ENCODE measurements at regions not wholly inside any gene's neighbourhood (a gene's known extent, or its start where the extent isn't known, plus 50 kb on each side); places are given as distances from the start of the nearest gene placed in this dataset.
"Not testable (repeated sequence)": the region's sequence is repeated elsewhere in the genome, so short reads cannot be mapped to it uniquely, and the experiment has no call there.

- DNase-seq: no peak
These were observed 600.6 kb downstream of the UQCRFS1 start for GRCh38 chr19:28612275-28612769.

GRCh38 chr19:28611227-28611914 lies 601.6 kb downstream of the UQCRFS1 start:
- not testable (repeated sequence) for DNase-seq

GRCh38 chr19:28610731-28611130 lies 602.2 kb downstream of the UQCRFS1 start:
- no peak for DNase-seq

- no peak for DNase-seq
These were observed 603.0 kb downstream of the UQCRFS1 start for GRCh38 chr19:28609944-28610343.

GRCh38 chr19:28609091-28609755 lies 603.7 kb downstream of the UQCRFS1 start:
- DNase-seq: no peak

GRCh38 chr19:28608292-28608691 lies 604.7 kb downstream of the UQCRFS1 start:
- DNase-seq: no peak

- no peak for DNase-seq
These were observed 605.8 kb downstream of the UQCRFS1 start for GRCh38 chr19:28607066-28607583.

GRCh38 chr19:28606269-28607032 lies 606.5 kb downstream of the UQCRFS1 start:
- DNase-seq: no peak

- no peak for DNase-seq
These were observed 607.3 kb downstream of the UQCRFS1 start for GRCh38 chr19:28605501-28606268.

- DNase-seq: no peak
These were observed 609.5 kb downstream of the UQCRFS1 start for GRCh38 chr19:28603453-28603852.

GRCh38 chr19:28602675-28603298 lies 610.2 kb downstream of the UQCRFS1 start:
- no peak for DNase-seq

- DNase-seq: no peak
These were observed 611.1 kb downstream of the UQCRFS1 start for GRCh38 chr19:28601723-28602440.

- DNase-seq: no peak
These were observed 614.1 kb downstream of the UQCRFS1 start for GRCh38 chr19:28598861-28599260.

- no peak for DNase-seq
These were observed 616.3 kb downstream of the UQCRFS1 start for GRCh38 chr19:28596561-28597071.

GRCh38 chr19:28595722-28596480 lies 617.0 kb downstream of the UQCRFS1 start:
- DNase-seq: no peak

GRCh38 chr19:28594737-28595136 lies 618.2 kb downstream of the UQCRFS1 start:
- DNase-seq: no peak

GRCh38 chr19:28589991-28590411 lies 623.0 kb downstream of the UQCRFS1 start:
- not testable (repeated sequence) for DNase-seq

GRCh38 chr19:28586474-28586873 lies 626.5 kb downstream of the UQCRFS1 start:
- DNase-seq: no peak

- DNase-seq: no peak
These were observed 627.2 kb downstream of the UQCRFS1 start for GRCh38 chr19:28585796-28586195.

- DNase-seq: no peak
These were observed 629.2 kb downstream of the UQCRFS1 start for GRCh38 chr19:28583713-28584112.
